ENCODE measurements at regions not wholly inside any gene's neighbourhood (a gene's known extent, or its start where the extent isn't known, plus 50 kb on each side); places are given as distances from the start of the nearest gene placed in this dataset.

- TF ChIP-seq REST (IDR thresholded peaks at IDR 0.05; ENCODE audit: insufficient read depth in 1 of 2, low read depth in 2 of 2, low read length in 1 of 2) (no peak), CTCF (IDR thresholded peaks at IDR 0.05) (no peak), SIN3A (IDR thresholded peaks at IDR 0.05; ENCODE audit: borderline replicate concordance, insufficient read depth, low read depth, low read length) (no peak), TCF7L2 (IDR thresholded peaks at IDR 0.05; ENCODE audit: low read depth, low read length) (no peak), POLR2AphosphoS5 (IDR thresholded peaks at IDR 0.05; ENCODE audit: low read depth, low read length) (no peak)
Observed at GRCh38 chr20:7458459-7458858, 481.8 kb downstream of the HAO1 start.

Data from Panc1 (cell line).